T-helper 17 cell (primary cell): ENCODE measurements at regions not wholly inside any gene's neighbourhood (a gene's known extent, or its start where the extent isn't known, plus 50 kb on each side); places are given as distances from the start of the nearest gene placed in this dataset.

Experiments used
- ATAC-seq: fragments of 150-1000 bp; cut with Tn5 transposase; 2 replicates; pipeline ENCODE4 v1.10.0; 2021; ENCODE audit warnings: mild to moderate bottlenecking, moderate library complexity
- DNase-seq, 3 donors: peaks; one replicate each; pipeline versions ENCODE4 v3.0.0 to v3.0.0-alpha.2; 2020 to 2021
- H3K9me3 ChIP-seq: one replicate; pipeline ENCODE4 v1.7.0; 2013; ENCODE audit warnings: low read length, mild to moderate bottlenecking; ENCODE audit not compliant: control insufficient read depth, poor library complexity, severe bottlenecking
- H3K27ac Mint-ChIP-seq: one replicate; pipeline ENCODE4 v1.8.0; 2022; ENCODE audit warnings: mild to moderate bottlenecking, moderate library complexity, mixed read lengths
- H3K27me3 Mint-ChIP-seq: one replicate; pipeline ENCODE4 v1.8.0; 2022; ENCODE audit warnings: mixed read lengths
- H3K36me3 Mint-ChIP-seq: one replicate; pipeline ENCODE4 v1.8.0; 2022; ENCODE audit warnings: low read depth, mixed read lengths
- H3K4me1 Mint-ChIP-seq: one replicate; pipeline ENCODE4 v1.8.0; 2022; ENCODE audit warnings: mild to moderate bottlenecking, mixed read lengths
- H3K4me3 Mint-ChIP-seq: one replicate; pipeline ENCODE4 v1.8.0; 2022; ENCODE audit warnings: mild to moderate bottlenecking, moderate library complexity, mixed read lengths

DNA sequence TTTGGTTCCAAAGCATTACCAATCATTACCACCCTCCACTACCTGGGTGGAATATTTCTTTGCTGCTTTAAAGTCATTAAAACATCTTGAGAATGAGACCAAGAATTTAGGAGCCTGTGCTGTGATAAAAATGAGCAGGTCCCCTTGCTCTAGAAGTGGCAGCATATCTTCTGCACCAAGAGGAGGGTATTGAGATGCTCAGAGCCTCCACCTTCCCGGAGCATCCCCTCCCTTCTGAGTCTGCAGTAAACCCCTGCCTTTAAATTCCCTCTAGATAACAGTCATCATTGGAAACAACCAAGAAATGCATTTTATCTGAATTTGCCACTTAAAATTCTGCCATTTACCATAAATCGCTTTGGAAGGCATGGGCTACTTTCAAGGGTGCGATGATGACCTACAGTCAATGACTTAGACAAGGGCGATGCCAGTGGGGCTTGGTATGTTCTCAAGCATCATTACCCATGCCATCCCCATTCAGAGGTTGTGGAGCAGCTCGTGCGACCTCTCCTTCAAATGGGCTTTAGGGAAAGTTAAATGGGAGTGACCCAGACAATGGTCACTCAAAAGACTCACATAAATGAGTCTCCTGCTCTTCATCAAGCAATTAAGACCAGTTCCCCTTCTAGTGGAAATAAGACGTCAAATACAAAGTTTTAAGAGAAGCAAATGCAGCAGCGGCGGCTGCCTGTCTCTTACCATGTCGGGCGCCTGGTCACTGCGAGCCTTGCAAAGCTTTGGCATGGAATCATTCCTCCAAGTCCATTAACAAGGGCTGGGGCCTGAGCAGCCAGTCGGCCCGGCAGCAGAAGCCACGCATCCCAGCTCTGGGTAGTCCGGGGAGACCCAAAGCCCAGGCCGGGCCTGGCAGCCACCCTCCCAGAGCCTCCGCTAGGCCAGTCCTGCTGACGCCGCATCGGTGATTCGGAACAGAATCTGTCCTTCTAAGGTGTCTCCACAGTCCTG is 334.5 kb downstream of the TMEM121 start:
- ATAC-seq (no peak), DNase-seq (peak in 2 of 3 donors; percentile 2)
- H3K4me1 Mint-ChIP-seq, result peaks cover 4% of the 10 kb centered on the region
- H3K4me3 Mint-ChIP-seq, result peak overlapping the region; percentile 58
- no peaks in the 10 kb centered on the region for H3K36me3 Mint-ChIP-seq
- H3K9me3 ChIP-seq, result no peaks in the 10 kb centered on the region
- peak overlapping the region; percentile 51 for H3K27ac Mint-ChIP-seq
- peaks cover 30% of the 10 kb centered on the region for H3K27me3 Mint-ChIP-seq

DNA sequence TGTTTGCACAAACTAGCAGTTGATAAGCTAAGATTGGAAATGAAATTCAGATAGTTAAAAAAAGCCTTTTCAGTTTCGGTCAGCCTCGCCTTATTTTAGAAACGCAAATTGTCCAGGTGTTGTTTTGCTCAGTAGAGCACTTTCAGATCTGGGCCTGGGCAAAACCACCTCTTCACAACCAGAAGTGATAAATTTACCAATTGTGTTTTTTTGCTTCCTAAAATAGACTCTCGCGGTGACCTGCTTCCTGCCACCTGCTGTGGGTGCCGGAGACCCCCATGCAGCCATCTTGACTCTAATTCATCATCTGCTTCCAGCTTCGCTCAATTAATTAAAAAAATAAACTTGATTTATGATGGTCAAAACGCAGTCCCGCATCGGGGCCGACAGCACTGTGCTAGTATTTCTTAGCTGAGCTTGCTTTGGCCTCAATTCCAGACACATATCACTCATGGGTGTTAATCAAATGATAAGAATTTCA is 335.6 kb downstream of the TMEM121 start:
- peak; percentile 26 for ATAC-seq
- H3K4me1 Mint-ChIP-seq, result peaks cover 4% of the 10 kb centered on the region
- DNase-seq, result peak in 1 of 3 donors; percentile 10
- H3K27ac Mint-ChIP-seq, result peak overlapping the region; percentile 41
- H3K4me3 Mint-ChIP-seq, result peak overlapping the region; percentile 21
- no peaks in the 10 kb centered on the region for H3K36me3 Mint-ChIP-seq
- H3K27me3 Mint-ChIP-seq, result peaks cover 30% of the 10 kb centered on the region
- H3K9me3 ChIP-seq, result no peaks in the 10 kb centered on the region

DNA sequence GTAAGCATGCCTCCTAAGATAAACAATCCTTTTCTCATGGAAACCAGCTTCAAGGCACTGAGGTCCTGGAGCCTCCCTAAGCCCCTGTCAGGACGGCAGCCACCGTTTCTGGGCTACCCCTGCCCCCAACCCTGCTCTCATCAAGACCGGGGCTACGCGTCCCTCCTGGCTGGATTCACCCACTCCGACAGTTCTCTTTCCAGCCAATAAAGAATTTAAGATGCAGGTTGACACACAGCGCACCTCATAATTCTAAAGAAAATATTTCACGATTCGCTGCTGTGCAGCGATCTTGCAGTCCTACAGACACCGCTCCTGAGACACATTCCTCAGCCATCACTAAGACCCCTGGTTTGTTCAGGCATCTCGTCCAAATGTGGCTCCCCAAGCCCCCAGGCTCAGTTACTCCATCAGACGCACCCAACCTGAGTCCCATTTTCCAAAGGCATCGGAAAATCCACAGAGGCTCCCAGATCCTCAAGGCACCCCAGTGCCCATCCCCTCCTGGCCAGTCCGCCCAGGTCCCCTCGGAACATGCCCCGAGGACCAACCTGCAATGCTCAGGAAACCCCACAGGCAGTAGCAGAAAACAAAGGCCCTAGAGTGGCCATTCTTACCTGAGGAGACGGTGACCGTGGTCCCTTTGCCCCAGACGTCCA is 336.3 kb downstream of the TMEM121 start:
- Mint-ChIP-seq H3K4me3 (peak overlapping the region; percentile 33), H3K27me3 (peaks cover 30% of the 10 kb centered on the region), H3K27ac (no peak overlapping the region), H3K36me3 (no peaks in the 10 kb centered on the region), H3K4me1 (peaks cover 4% of the 10 kb centered on the region)
- DNase-seq (peak in 1 of 3 donors; percentile 4), ATAC-seq (no peak)
- H3K9me3 ChIP-seq, result no peaks in the 10 kb centered on the region

DNA sequence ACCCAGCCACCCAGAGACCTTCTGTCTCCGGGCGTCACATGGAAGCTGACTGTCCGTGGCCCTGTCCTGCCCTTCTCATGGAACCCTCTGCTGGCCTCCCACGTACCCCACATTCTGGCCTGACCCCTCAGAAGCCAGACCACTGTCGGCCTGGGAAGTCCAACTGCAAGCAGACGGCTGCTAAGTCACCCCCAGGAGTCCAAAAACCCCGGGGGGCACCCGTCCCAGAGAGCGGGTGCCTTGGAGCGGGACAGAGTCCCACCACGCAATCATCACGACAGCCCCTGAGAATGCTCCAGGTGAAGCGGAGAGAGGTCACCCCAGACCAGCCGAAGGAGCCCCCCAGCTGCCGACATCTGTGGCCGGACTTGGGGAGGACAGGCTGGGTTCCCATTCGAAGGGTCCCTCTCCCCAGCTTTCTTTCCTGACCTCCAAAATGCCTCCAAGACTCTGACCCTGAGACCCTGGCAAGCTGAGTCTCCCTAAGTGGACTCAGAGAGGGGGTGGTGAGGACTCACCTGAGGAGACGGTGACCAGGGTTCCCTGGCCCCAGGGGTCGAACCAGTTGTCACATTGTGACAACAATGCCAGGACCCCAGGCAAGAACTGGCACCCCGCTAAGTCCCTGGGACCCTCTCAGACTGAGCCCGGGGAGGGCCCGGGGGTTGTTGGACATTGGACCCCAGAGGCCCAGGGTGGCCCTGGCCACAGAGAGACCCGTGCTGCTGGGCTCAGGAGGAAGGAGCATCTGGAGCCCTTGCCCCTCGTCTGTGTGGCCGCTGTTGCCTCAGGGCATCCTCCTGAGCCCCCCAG is 337.1 kb downstream of the TMEM121 start:
- Mint-ChIP-seq H3K27ac (no peak overlapping the region), H3K36me3 (no peaks in the 10 kb centered on the region), H3K4me1 (peaks cover 4% of the 10 kb centered on the region), H3K27me3 (peaks cover 30% of the 10 kb centered on the region), H3K4me3 (peak overlapping the region; percentile 33)
- no peak for ATAC-seq
- no peaks in the 10 kb centered on the region for H3K9me3 ChIP-seq
- DNase-seq, result peak in 2 of 3 donors; percentile 4 to 7

DNA sequence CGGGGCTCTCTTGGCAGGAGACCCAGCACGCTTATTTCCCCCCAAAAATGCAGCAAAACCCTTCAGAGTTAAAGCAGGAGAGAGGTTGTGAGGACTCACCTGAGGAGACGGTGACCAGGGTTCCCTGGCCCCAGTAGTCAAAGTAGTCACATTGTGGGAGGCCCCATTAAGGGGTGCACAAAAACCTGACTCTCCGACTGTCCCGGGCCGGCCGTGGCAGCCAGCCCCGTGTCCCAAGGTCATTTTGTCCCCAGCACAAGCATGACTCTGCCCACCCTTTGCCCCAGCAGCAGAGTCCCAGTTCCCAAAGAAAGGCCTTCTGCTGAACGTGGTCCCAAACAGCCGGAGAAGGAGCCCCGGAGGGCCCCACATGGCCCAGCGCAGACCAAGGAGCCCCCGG is 337.7 kb downstream of the TMEM121 start:
- Mint-ChIP-seq H3K4me1 (peaks cover 4% of the 10 kb centered on the region), H3K27me3 (peaks cover 30% of the 10 kb centered on the region), H3K36me3 (no peaks in the 10 kb centered on the region), H3K27ac (no peak overlapping the region), H3K4me3 (no peak overlapping the region)
- no peaks in the 10 kb centered on the region for H3K9me3 ChIP-seq
- no peak for ATAC-seq
- peak in 2 of 3 donors; percentile 2 to 4 for DNase-seq

DNA sequence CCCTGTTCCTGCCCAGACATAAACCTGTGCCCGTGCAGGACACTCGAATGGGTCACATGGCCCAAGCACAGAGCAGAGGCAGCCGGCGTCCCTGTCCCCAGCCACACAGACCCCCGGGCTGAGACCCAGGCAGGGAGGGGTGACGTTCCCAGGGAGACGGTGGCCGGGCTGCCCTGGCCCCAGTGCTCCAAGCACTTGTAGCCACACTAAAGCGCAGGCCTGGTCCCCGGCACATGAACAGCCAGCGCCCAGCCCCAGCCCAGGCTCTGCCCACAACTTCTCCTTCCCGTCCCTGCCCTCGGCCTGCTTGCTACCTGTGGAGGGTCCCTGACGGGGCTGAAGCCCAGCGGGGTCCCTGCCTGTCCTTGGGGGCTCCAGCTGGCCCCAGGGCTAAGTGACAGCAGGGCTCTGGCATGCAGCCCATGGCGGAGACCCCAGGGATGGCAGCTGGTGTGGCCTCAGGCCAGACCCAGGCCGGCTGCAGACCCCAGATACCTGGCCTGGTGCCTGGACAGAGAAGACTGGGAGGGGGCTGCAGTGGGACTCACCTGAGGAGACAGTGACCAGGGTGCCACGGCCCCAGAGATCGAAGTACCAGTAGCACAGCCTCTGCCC is 338.4 kb downstream of the TMEM121 start:
- Mint-ChIP-seq H3K27me3 (peaks cover 30% of the 10 kb centered on the region), H3K36me3 (no peaks in the 10 kb centered on the region), H3K4me3 (no peak overlapping the region), H3K4me1 (peaks cover 4% of the 10 kb centered on the region), H3K27ac (no peak overlapping the region)
- no peaks in the 10 kb centered on the region for H3K9me3 ChIP-seq
- DNase-seq, result peak in 2 of 3 donors; percentile 5 to 7
- ATAC-seq, result no peak

DNA sequence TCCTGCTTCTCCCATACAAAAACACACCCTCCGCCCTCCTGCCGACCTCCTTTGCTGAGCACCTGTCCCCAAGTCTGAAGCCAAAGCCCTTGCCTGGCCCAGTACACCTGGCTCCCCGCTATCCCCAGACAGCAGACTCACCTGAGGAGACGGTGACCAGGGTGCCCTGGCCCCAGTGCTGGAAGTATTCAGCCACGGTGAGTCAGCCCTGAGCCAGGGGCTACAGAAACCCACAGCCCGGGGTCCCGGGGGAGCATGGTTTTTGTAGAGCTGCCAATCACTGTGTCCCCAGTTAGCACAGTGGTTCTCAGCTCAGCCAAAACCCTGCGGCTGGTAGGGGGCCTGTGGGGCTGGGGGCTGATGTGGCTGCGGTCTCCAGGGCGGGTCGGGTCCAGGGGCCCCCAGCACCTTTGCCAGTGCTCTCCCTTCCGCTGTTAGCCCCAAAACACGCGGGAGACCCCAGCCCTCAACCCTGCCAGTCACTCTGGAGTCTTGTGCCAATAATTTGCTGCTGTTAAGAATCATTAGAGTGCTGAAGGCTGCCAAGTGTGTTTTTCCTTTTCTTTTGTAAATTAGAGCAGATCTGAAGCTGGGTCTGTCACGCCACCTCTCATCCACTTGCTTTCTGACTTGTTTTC is 339.0 kb downstream of the TMEM121 start:
- Mint-ChIP-seq H3K4me1 (peaks cover 4% of the 10 kb centered on the region), H3K36me3 (no peaks in the 10 kb centered on the region), H3K4me3 (no peak overlapping the region), H3K27me3 (peaks cover 28% of the 10 kb centered on the region), H3K27ac (no peak overlapping the region)
- ATAC-seq, result no peak
- H3K9me3 ChIP-seq, result no peaks in the 10 kb centered on the region
- no peak for DNase-seq

DNA sequence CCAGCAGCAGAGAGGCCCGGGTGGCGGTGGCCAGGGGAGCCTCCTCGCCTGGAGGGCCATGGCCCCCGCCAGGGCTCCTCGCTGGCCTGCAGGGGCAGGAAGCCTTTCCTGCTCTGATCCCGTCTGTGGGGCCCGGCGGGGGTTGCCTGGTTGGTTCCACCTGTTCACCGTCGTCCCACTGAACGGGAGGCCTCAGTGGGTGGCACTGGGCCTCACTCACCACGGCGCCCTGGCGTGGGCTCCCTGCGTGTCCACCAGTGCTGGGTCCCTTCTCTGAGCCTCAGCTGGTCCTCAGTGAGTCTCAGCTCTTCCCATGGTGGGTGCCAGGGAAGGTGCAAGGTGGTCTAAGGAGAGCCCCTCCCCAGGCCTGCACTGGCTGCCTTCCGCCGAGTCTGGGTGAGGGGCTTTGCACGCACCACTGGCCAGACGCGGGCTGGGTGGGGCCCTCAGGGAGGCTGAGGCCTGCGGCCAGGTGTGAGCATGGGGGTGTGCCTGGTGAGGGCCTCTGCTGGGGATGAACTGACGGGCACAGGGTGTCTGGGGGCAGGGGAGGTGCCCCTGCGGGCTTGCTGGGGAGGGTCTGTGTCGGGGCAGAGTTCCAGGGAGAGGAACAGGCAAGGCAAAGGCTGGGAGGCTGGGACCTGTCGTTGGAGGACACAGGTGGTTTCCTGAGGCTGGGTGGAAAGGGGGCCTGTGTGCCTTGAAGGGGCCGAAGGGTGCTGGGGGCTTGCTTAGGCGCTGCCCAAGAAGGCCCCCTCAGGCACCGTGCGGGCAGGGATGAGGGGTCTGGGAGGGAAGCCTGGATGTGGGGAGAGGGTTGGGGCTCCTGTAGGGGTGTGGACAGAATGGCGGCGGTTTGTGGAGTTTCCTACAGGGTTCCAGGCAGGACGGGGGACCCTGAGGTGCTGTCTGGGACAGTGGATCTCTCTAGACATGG is 339.8 kb downstream of the TMEM121 start:
- Mint-ChIP-seq H3K4me3 (no peak overlapping the region), H3K27ac (no peak overlapping the region), H3K27me3 (peaks cover 20% of the 10 kb centered on the region), H3K36me3 (peaks cover 2% of the 10 kb centered on the region), H3K4me1 (peaks cover 4% of the 10 kb centered on the region)
- no peak for ATAC-seq
- peak in 1 of 3 donors; percentile 7 for DNase-seq
- H3K9me3 ChIP-seq, result no peaks in the 10 kb centered on the region

DNA sequence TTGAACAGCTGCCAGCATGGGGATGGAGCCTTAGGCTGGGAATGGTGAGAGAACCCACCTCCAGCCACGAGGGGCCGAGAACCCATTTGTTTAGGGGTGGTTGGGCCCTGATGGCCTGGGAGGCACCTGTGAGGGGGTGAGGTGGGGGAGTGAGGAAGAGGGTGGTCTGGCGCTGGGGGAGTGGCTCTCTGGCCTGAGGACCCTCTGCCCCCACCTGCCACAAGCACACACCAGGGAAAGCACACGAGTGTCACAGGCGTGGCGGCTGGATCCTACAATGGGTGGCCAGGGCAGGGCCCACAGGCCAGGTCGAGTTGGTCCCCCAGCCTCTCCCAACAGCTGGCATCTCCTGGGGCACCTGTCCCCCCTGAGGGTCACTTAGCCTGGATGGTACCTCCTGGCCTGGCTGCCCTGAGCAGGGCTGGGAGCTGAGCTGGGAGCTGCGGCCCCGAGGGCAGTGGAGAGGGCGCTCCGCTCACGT is 340.5 kb downstream of the TMEM121 start:
- H3K4me3 Mint-ChIP-seq, result no peak overlapping the region
- peaks cover 4% of the 10 kb centered on the region for H3K4me1 Mint-ChIP-seq
- no peak overlapping the region for H3K27ac Mint-ChIP-seq
- ATAC-seq (no peak), DNase-seq (peak in 2 of 3 donors; percentile 5 to 6)
- H3K36me3 Mint-ChIP-seq, result peaks cover 2% of the 10 kb centered on the region
- H3K27me3 Mint-ChIP-seq, result peaks cover 20% of the 10 kb centered on the region
- H3K9me3 ChIP-seq, result no peaks in the 10 kb centered on the region

DNA sequence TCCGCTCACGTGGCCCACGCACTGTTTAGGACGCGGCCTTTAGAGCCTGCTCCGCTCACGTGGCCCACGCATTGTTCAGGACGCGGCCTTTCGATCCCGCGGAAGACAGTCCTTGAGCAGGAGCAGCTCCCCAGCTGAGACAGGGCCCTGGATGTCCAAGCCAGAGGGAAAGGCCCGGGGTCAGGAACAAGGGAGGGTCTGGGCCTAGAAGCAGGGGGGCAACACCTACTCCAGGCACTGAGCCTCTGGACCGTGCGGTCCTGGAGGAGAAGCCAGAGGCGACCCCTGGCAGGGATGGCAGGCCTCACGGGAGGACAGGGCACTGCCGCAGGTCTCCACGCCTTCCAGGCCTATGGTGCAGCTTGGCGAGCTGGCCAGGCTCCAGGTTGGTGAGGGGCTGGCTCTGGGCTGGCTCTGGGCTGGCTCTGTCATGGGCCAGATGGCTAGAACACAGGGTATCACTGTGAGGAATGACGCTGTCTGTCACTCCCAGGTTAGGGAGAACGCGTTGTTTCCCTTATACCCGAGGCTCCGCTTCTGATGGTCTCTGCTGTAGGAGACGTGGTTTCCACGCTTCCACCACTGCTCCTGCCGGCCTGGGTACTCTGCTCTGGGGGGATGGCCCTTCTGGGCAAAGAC is 341.7 kb downstream of the TMEM121 start:
- ATAC-seq, result no peak
- no peaks in the 10 kb centered on the region for H3K4me1 Mint-ChIP-seq
- H3K9me3 ChIP-seq, result no peaks in the 10 kb centered on the region
- H3K36me3 Mint-ChIP-seq, result peaks cover 2% of the 10 kb centered on the region
- no peak overlapping the region for H3K4me3 Mint-ChIP-seq
- H3K27ac Mint-ChIP-seq, result no peak overlapping the region
- peaks cover 23% of the 10 kb centered on the region for H3K27me3 Mint-ChIP-seq
- peak in 1 of 3 donors; percentile 0 for DNase-seq

DNA sequence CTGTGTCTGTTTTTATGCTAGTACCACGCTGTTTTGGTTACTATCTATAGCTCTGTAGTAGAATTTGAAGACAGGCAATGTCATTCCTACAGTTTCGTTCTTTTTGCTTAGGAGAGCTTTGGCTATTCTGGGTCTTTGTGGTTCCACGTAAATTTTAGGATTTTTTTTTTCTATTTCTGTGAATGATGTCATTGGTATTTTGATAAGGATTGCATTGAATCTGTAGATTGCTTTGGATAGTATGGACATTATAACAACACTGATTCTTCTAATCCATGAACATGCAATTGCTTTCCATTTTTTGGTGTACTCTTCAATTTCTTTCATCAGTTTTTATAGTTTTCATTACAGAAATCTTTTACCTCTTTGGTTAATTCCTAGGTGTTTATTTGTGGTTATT is 345.2 kb downstream of the TMEM121 start:
- DNase-seq, result no peak
- Mint-ChIP-seq H3K27ac (no peak overlapping the region), H3K27me3 (peaks cover 39% of the 10 kb centered on the region), H3K4me1 (no peaks in the 10 kb centered on the region), H3K36me3 (peaks cover 2% of the 10 kb centered on the region), H3K4me3 (no peak overlapping the region)
- H3K9me3 ChIP-seq, result no peaks in the 10 kb centered on the region
- ATAC-seq, result no peak
